ENCODE measurements at regions not wholly inside any gene's neighbourhood (a gene's known extent, or its start where the extent isn't known, plus 50 kb on each side); places are given as distances from the start of the nearest gene placed in this dataset.

- H2AFZ ChIP-seq (ENCODE audit: low read length), result no peak overlapping the region
- TF ChIP-seq, protein P1, sequence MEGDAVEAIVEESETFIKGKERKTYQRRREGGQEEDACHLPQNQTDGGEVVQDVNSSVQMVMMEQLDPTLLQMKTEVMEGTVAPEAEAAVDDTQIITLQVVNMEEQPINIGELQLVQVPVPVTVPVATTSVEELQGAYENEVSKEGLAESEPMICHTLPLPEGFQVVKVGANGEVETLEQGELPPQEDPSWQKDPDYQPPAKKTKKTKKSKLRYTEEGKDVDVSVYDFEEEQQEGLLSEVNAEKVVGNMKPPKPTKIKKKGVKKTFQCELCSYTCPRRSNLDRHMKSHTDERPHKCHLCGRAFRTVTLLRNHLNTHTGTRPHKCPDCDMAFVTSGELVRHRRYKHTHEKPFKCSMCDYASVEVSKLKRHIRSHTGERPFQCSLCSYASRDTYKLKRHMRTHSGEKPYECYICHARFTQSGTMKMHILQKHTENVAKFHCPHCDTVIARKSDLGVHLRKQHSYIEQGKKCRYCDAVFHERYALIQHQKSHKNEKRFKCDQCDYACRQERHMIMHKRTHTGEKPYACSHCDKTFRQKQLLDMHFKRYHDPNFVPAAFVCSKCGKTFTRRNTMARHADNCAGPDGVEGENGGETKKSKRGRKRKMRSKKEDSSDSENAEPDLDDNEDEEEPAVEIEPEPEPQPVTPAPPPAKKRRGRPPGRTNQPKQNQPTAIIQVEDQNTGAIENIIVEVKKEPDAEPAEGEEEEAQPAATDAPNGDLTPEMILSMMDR (conservative IDR thresholded peaks at IDR 0.05; ENCODE audit: low read length), result no peak
- no peak for TF ChIP-seq EZH2phosphoT487 (IDR thresholded peaks at IDR 0.05; ENCODE audit: borderline replicate concordance)
- H3K36me3 ChIP-seq (ENCODE audit: insufficient read depth, low read length), result no peaks in the 10 kb centered on the region
- no peaks in the 10 kb centered on the region for H3K9me2 ChIP-seq (replicated peaks; ENCODE audit: low read depth, low read length)
- H3K4me1 ChIP-seq (ENCODE audit: insufficient read depth, low read length, poor library complexity, severe bottlenecking), result peaks cover 6% of the 10 kb centered on the region
- no peaks in the 10 kb centered on the region for H3F3A ChIP-seq (ENCODE audit: low read depth)
- H3K4me2 ChIP-seq (ENCODE audit: low read depth, low read length, poor library complexity, severe bottlenecking), result no peak overlapping the region
- H3K4me3 ChIP-seq (ENCODE audit: low read length, poor library complexity, severe bottlenecking), result no peak overlapping the region
- H3K9me3 ChIP-seq (ENCODE audit: insufficient read depth, low read depth, low read length), result no peaks in the 10 kb centered on the region
- H3K79me2 ChIP-seq (ENCODE audit: insufficient read depth, low read length), result no peaks in the 10 kb centered on the region
- no peak overlapping the region for H3K9ac ChIP-seq (ENCODE audit: low read depth, low read length, poor library complexity, severe bottlenecking)
- no peaks in the 10 kb centered on the region for H3K27me3 ChIP-seq (ENCODE audit: insufficient read depth, low read length, poor library complexity, severe bottlenecking)
- no peaks in the 10 kb centered on the region for H4K20me1 ChIP-seq (ENCODE audit: insufficient read depth, low read length, poor library complexity, severe bottlenecking)
These were observed 100.1 kb upstream of the UXS1 start for GRCh38 chr2:106294182-106294581.

DNA sequence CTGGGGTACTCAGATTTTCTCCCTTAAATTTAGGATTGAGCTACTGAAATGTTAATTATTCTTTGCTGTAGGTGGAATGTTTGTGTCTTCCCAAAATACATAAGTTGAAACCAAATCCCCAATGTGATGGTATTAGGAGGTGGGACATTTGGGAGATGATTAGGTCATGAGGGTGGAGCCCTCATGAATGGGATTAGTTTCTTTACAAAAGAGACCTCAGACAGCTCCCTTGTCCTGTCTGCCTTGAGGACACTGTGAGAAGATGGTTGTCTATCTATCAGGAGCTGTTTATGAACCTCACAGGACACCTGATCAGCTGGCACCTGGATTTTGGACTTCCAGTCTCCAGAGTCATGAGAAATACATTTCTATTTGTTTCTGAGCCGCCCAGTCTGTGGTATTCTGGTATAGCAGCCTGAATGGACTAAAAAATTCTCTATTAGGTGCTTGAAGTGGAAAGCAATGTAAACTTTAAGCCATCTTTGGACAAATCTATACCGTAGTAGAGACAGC lies 99.2 kb upstream of the UXS1 start:
- Histone ChIP-seq H3K36me3 (ENCODE audit: insufficient read depth, low read length) (no peaks in the 10 kb centered on the region), H3K9ac (ENCODE audit: low read depth, low read length, poor library complexity, severe bottlenecking) (no peak overlapping the region), H3K79me2 (ENCODE audit: insufficient read depth, low read length) (no peaks in the 10 kb centered on the region), H3F3A (ENCODE audit: low read depth) (no peaks in the 10 kb centered on the region), H3K9me3 (ENCODE audit: insufficient read depth, low read depth, low read length) (no peaks in the 10 kb centered on the region), H4K20me1 (ENCODE audit: insufficient read depth, low read length, poor library complexity, severe bottlenecking) (no peaks in the 10 kb centered on the region), H3K4me1 (ENCODE audit: insufficient read depth, low read length, poor library complexity, severe bottlenecking) (peaks cover 6% of the 10 kb centered on the region), H3K4me2 (ENCODE audit: low read depth, low read length, poor library complexity, severe bottlenecking) (no peak overlapping the region), H3K4me3 (ENCODE audit: low read length, poor library complexity, severe bottlenecking) (no peak overlapping the region), H3K9me2 (replicated peaks; ENCODE audit: low read depth, low read length) (no peaks in the 10 kb centered on the region), H3K27me3 (ENCODE audit: insufficient read depth, low read length, poor library complexity, severe bottlenecking) (no peaks in the 10 kb centered on the region), H2AFZ (ENCODE audit: low read length) (no peak overlapping the region)
- TF ChIP-seq, protein P1 (conservative IDR thresholded peaks at IDR 0.05; ENCODE audit: low read length), result no peak
- TF ChIP-seq EZH2phosphoT487 (IDR thresholded peaks at IDR 0.05; ENCODE audit: borderline replicate concordance), result no peak

GRCh38 chr2:106292627-106293026 lies 98.5 kb upstream of the UXS1 start:
- Histone ChIP-seq H4K20me1 (ENCODE audit: insufficient read depth, low read length, poor library complexity, severe bottlenecking) (no peaks in the 10 kb centered on the region), H3K4me1 (ENCODE audit: insufficient read depth, low read length, poor library complexity, severe bottlenecking) (peaks cover 6% of the 10 kb centered on the region), H3K9me2 (replicated peaks; ENCODE audit: low read depth, low read length) (no peaks in the 10 kb centered on the region), H3K36me3 (ENCODE audit: insufficient read depth, low read length) (no peaks in the 10 kb centered on the region), H3K9me3 (ENCODE audit: insufficient read depth, low read depth, low read length) (no peaks in the 10 kb centered on the region), H2AFZ (ENCODE audit: low read length) (no peak overlapping the region), H3K79me2 (ENCODE audit: insufficient read depth, low read length) (no peaks in the 10 kb centered on the region), H3K4me3 (ENCODE audit: low read length, poor library complexity, severe bottlenecking) (no peak overlapping the region), H3K9ac (ENCODE audit: low read depth, low read length, poor library complexity, severe bottlenecking) (no peak overlapping the region), H3F3A (ENCODE audit: low read depth) (no peaks in the 10 kb centered on the region), H3K27me3 (ENCODE audit: insufficient read depth, low read length, poor library complexity, severe bottlenecking) (no peaks in the 10 kb centered on the region), H3K4me2 (ENCODE audit: low read depth, low read length, poor library complexity, severe bottlenecking) (no peak overlapping the region)
- no peak for TF ChIP-seq EZH2phosphoT487 (IDR thresholded peaks at IDR 0.05; ENCODE audit: borderline replicate concordance)
- TF ChIP-seq, protein P1 (conservative IDR thresholded peaks at IDR 0.05; ENCODE audit: low read length), result no peak
